ENCODE measurements at regions not wholly inside any gene's neighbourhood (a gene's known extent, or its start where the extent isn't known, plus 50 kb on each side); places are given as distances from the start of the nearest gene placed in this dataset.
"Not testable (repeated sequence)": the region's sequence is repeated elsewhere in the genome, so short reads cannot be mapped to it uniquely, and the experiment has no call there.

GRCh38 chr3:163508206-163508605 lies 1570.1 kb downstream of the SI start:
- Mint-ChIP-seq H3K4me3 (no peak overlapping the region), H3K4me1 (no peaks in the 10 kb centered on the region), H3K27me3 (no peaks in the 10 kb centered on the region), H3K27ac (no peak overlapping the region), H3K9me3 (ENCODE audit: insufficient read depth) (no peaks in the 10 kb centered on the region)
- no peak overlapping the region for H3K9ac ChIP-seq (ENCODE audit: low read length)
- H3K79me2 ChIP-seq (ENCODE audit: control insufficient read depth, insufficient read depth, low read length): no peaks in the 10 kb centered on the region
- H4K20me1 ChIP-seq (ENCODE audit: control insufficient read depth, insufficient read depth, low read length, poor library complexity, severe bottlenecking): no peaks in the 10 kb centered on the region
- H3K27ac ChIP-seq (ENCODE audit: low read length in 2 of 2): no peak overlapping the region
- intact Hi-C loops (cut with micrococcal nuclease): no loop called here
- H3K27me3 ChIP-seq (replicated peaks in 1 of 4; ENCODE audit: control extremely low read depth in 1 of 4, control insufficient read depth in 3 of 4, insufficient read depth in 4 of 4, low read length in 3 of 4): no peaks in the 10 kb centered on the region
- DNase-seq (no peak), ATAC-seq (ENCODE audit: low read depth) (no peak)
- CTCF ChIA-PET: no interaction called here
- H3K4me3 ChIP-seq (ENCODE audit: control extremely low read depth in 1 of 5, extremely low read depth in 1 of 5, insufficient read depth in 1 of 5, low read depth in 2 of 5, low read length in 4 of 5): no peak overlapping the region
- H2AFZ ChIP-seq (ENCODE audit: insufficient read depth, low read depth, low read length, poor library complexity, severe bottlenecking): no peak overlapping the region
- POLR2A ChIA-PET: no interaction called here
- no peaks in the 10 kb centered on the region for H3K4me1 ChIP-seq (ENCODE audit: control insufficient read depth in 2 of 2, insufficient read depth in 2 of 2, low read length in 2 of 2)
- no peak overlapping the region for H3K4me2 ChIP-seq (replicated peaks; ENCODE audit: low read depth, low read length, poor library complexity, severe bottlenecking)
- no peaks in the 10 kb centered on the region for H3K9me3 ChIP-seq (ENCODE audit: control extremely low read depth in 1 of 3, control insufficient read depth in 2 of 3, insufficient read depth in 1 of 3, low read length in 2 of 3)
- no peaks in the 10 kb centered on the region for H3K36me3 ChIP-seq (replicated peaks in 1 of 2; ENCODE audit: control extremely low read depth in 1 of 2, control insufficient read depth in 1 of 2, extremely low read depth in 1 of 2, insufficient read depth in 2 of 2, low read length in 1 of 2)
- 62% methylated on average over 2 of the region's 2 CpGs for WGBS (ENCODE audit: insufficient coverage)
- TF ChIP-seq CTCF (IDR thresholded peaks at IDR 0.05): no peak
- no peak for TF ChIP-seq EZH2 (IDR thresholded peaks at IDR 0.05; ENCODE audit: borderline replicate concordance, insufficient read depth, low read depth, low read length, poor library complexity, severe bottlenecking)

- Mint-ChIP-seq H3K4me3 (no peak overlapping the region), H3K27me3 (no peaks in the 10 kb centered on the region), H3K9me3 (ENCODE audit: insufficient read depth) (no peaks in the 10 kb centered on the region), H3K27ac (no peak overlapping the region), H3K4me1 (no peaks in the 10 kb centered on the region)
- Histone ChIP-seq H3K9me3 (ENCODE audit: control extremely low read depth in 1 of 3, control insufficient read depth in 2 of 3, insufficient read depth in 1 of 3, low read length in 2 of 3) (peaks cover 0 to 3% (median 0%) of the 10 kb centered on the region in 3 donors), H3K9ac (ENCODE audit: low read length) (no peak overlapping the region), H3K4me2 (replicated peaks; ENCODE audit: low read depth, low read length, poor library complexity, severe bottlenecking) (no peak overlapping the region), H3K4me3 (ENCODE audit: control extremely low read depth in 1 of 5, extremely low read depth in 1 of 5, insufficient read depth in 1 of 5, low read depth in 2 of 5, low read length in 4 of 5) (no peak overlapping the region), H2AFZ (ENCODE audit: insufficient read depth, low read depth, low read length, poor library complexity, severe bottlenecking) (no peak overlapping the region), H3K36me3 (replicated peaks in 1 of 2; ENCODE audit: control extremely low read depth in 1 of 2, control insufficient read depth in 1 of 2, extremely low read depth in 1 of 2, insufficient read depth in 2 of 2, low read length in 1 of 2) (no peaks in the 10 kb centered on the region), H3K79me2 (ENCODE audit: control insufficient read depth, insufficient read depth, low read length) (no peaks in the 10 kb centered on the region), H3K27ac (ENCODE audit: low read length in 2 of 2) (no peak overlapping the region), H3K4me1 (ENCODE audit: control insufficient read depth in 2 of 2, insufficient read depth in 2 of 2, low read length in 2 of 2) (no peaks in the 10 kb centered on the region), H3K27me3 (replicated peaks in 1 of 4; ENCODE audit: control extremely low read depth in 1 of 4, control insufficient read depth in 3 of 4, insufficient read depth in 4 of 4, low read length in 3 of 4) (no peaks in the 10 kb centered on the region), H4K20me1 (ENCODE audit: control insufficient read depth, insufficient read depth, low read length, poor library complexity, severe bottlenecking) (no peaks in the 10 kb centered on the region)
- no peak for TF ChIP-seq CTCF (IDR thresholded peaks at IDR 0.05)
- no peak for TF ChIP-seq EZH2 (IDR thresholded peaks at IDR 0.05; ENCODE audit: borderline replicate concordance, insufficient read depth, low read depth, low read length, poor library complexity, severe bottlenecking)
- DNase-seq (no peak), ATAC-seq (ENCODE audit: low read depth) (no peak)
- intact Hi-C loops (cut with micrococcal nuclease): no loop called here
- POLR2A ChIA-PET: no interaction called here
- CTCF ChIA-PET: no interaction called here
Observed at GRCh38 chr3:163504974-163505373, 1573.3 kb downstream of the SI start.

GRCh38 chr3:163499736-163500219 lies 1578.5 kb downstream of the SI start:
- H3K27ac Mint-ChIP-seq; H3K27me3 ChIP-seq (replicated peaks in 1 of 4; ENCODE audit: control extremely low read depth in 1 of 4, control insufficient read depth in 3 of 4, insufficient read depth in 4 of 4, low read length in 3 of 4); H3K9me3 ChIP-seq (ENCODE audit: control extremely low read depth in 1 of 3, control insufficient read depth in 2 of 3, insufficient read depth in 1 of 3, low read length in 2 of 3); H3K4me3 ChIP-seq (ENCODE audit: control extremely low read depth in 1 of 5, extremely low read depth in 1 of 5, insufficient read depth in 1 of 5, low read depth in 2 of 5, low read length in 4 of 5); H3K36me3 ChIP-seq (replicated peaks in 1 of 2; ENCODE audit: control extremely low read depth in 1 of 2, control insufficient read depth in 1 of 2, extremely low read depth in 1 of 2, insufficient read depth in 2 of 2, low read length in 1 of 2); H3K4me2 ChIP-seq (replicated peaks; ENCODE audit: low read depth, low read length, poor library complexity, severe bottlenecking); intact Hi-C loops (cut with micrococcal nuclease); ATAC-seq (ENCODE audit: low read depth); H3K79me2 ChIP-seq (ENCODE audit: control insufficient read depth, insufficient read depth, low read length); H3K9ac ChIP-seq (ENCODE audit: low read length); POLR2A ChIA-PET; H2AFZ ChIP-seq (ENCODE audit: insufficient read depth, low read depth, low read length, poor library complexity, severe bottlenecking); H3K9me3 Mint-ChIP-seq (ENCODE audit: insufficient read depth); H3K4me3 Mint-ChIP-seq; DNase-seq; CTCF ChIA-PET; H4K20me1 ChIP-seq (ENCODE audit: control insufficient read depth, insufficient read depth, low read length, poor library complexity, severe bottlenecking); H3K4me1 ChIP-seq (ENCODE audit: control insufficient read depth in 2 of 2, insufficient read depth in 2 of 2, low read length in 2 of 2); H3K27me3 Mint-ChIP-seq; H3K27ac ChIP-seq (ENCODE audit: low read length in 2 of 2); H3K4me1 Mint-ChIP-seq: not testable (repeated sequence)
- 80% methylated on average over 11 of the region's 11 CpGs for WGBS (ENCODE audit: insufficient coverage)

All from B cell (primary cell).